ENCODE measurements at regions not wholly inside any gene's neighbourhood (a gene's known extent, or its start where the extent isn't known, plus 50 kb on each side); places are given as distances from the start of the nearest gene placed in this dataset.

GRCh38 chr1:229107972-229108371, 162.9 kb upstream of the RAB4A start:
- DNase-seq (ENCODE audit: low read depth) = no peak
- no peak for FAIRE-seq
- Histone ChIP-seq H3K4me3 (ENCODE audit: low read depth, low read length) (no peak overlapping the region), H3K36me3 (ENCODE audit: control insufficient read depth, insufficient read depth, low read length) (no peaks in the 10 kb centered on the region), H3K27me3 (ENCODE audit: control insufficient read depth, insufficient read depth, low read length) (peaks cover 2% of the 10 kb centered on the region)
- TF ChIP-seq CTCF (IDR thresholded peaks at IDR 0.05; ENCODE audit: insufficient read depth, low read length, severe bottlenecking) = no peak

GRCh38 chr1:229108598-229109201, 162.2 kb upstream of the RAB4A start:
- FAIRE-seq = no peak
- H3K36me3 ChIP-seq (ENCODE audit: control insufficient read depth, insufficient read depth, low read length) = no peaks in the 10 kb centered on the region
- TF ChIP-seq CTCF (IDR thresholded peaks at IDR 0.05; ENCODE audit: insufficient read depth, low read length, severe bottlenecking) = no peak
- DNase-seq (ENCODE audit: low read depth) = no peak
- no peak overlapping the region for H3K4me3 ChIP-seq (ENCODE audit: low read depth, low read length)
- peaks cover 2% of the 10 kb centered on the region for H3K27me3 ChIP-seq (ENCODE audit: control insufficient read depth, insufficient read depth, low read length)

GRCh38 chr1:229109320-229109761, 161.6 kb upstream of the RAB4A start:
- DNase-seq (ENCODE audit: low read depth) = no peak
- Histone ChIP-seq H3K27me3 (ENCODE audit: control insufficient read depth, insufficient read depth, low read length) (peaks cover 2% of the 10 kb centered on the region), H3K36me3 (ENCODE audit: control insufficient read depth, insufficient read depth, low read length) (no peaks in the 10 kb centered on the region), H3K4me3 (ENCODE audit: low read depth, low read length) (no peak overlapping the region)
- no peak for FAIRE-seq
- no peak for TF ChIP-seq CTCF (IDR thresholded peaks at IDR 0.05; ENCODE audit: insufficient read depth, low read length, severe bottlenecking)

GRCh38 chr1:229110986-229111385, 159.9 kb upstream of the RAB4A start:
- TF ChIP-seq CTCF (IDR thresholded peaks at IDR 0.05; ENCODE audit: insufficient read depth, low read length, severe bottlenecking) = no peak
- Histone ChIP-seq H3K4me3 (ENCODE audit: low read depth, low read length) (no peak overlapping the region), H3K27me3 (ENCODE audit: control insufficient read depth, insufficient read depth, low read length) (peaks cover 2% of the 10 kb centered on the region), H3K36me3 (ENCODE audit: control insufficient read depth, insufficient read depth, low read length) (no peaks in the 10 kb centered on the region)
- DNase-seq (ENCODE audit: low read depth) (no peak), FAIRE-seq (no peak)

GRCh38 chr1:229111703-229112319, 159.1 kb upstream of the RAB4A start:
- DNase-seq (ENCODE audit: low read depth) (no peak), FAIRE-seq (no peak)
- H3K27me3 ChIP-seq (ENCODE audit: control insufficient read depth, insufficient read depth, low read length) = peaks cover 2% of the 10 kb centered on the region
- H3K36me3 ChIP-seq (ENCODE audit: control insufficient read depth, insufficient read depth, low read length) = no peaks in the 10 kb centered on the region
- no peak for TF ChIP-seq CTCF (IDR thresholded peaks at IDR 0.05; ENCODE audit: insufficient read depth, low read length, severe bottlenecking)
- no peak overlapping the region for H3K4me3 ChIP-seq (ENCODE audit: low read depth, low read length)

Measured in bronchial epithelial cell (primary cell).